Right lobe of liver (tissue), 6 donors: ENCODE measurements at regions not wholly inside any gene's neighbourhood (a gene's known extent, or its start where the extent isn't known, plus 50 kb on each side); places are given as distances from the start of the nearest gene placed in this dataset.

ENCODE experiments used
- ATAC-seq, 4 donors: fragments of 200-7000 bp; cut with Tn5 transposase; one replicate each; pipeline ENCODE4 v1.9.1; 2020; ENCODE audit warnings: mild to moderate bottlenecking in 4 of 4, moderate library complexity in 4 of 4
- DNase-seq, 3 donors: peaks; one replicate each; pipeline ENCODE4 v3.0.0-alpha.2; 2020
- H3K27ac ChIP-seq, 3 donors: fragments of 200-600 bp; one replicate each; pipeline ENCODE4 v1.8.0; 2022
- H3K27me3 ChIP-seq, 2 donors: fragments of 200-600 bp; one replicate each; pipeline ENCODE4 v1.8.0; 2022
- H3K36me3 ChIP-seq, 4 donors: fragments of 200-600 bp; sonication (generic) in 1 of 4; one replicate each; pipeline versions ENCODE4 v1.5.1 to v1.8.0; 2017 to 2022; ENCODE audit warnings: control low read depth in 1 of 4
- H3K4me1 ChIP-seq, 4 donors: fragments of 200-600 bp; sonication (generic) in 1 of 4; one replicate each; pipeline versions ENCODE4 v1.5.1 to v1.8.0; 2017 to 2022; ENCODE audit warnings: control low read depth in 1 of 4
- H3K4me3 ChIP-seq, 3 donors: fragments of 200-600 bp; one replicate each; pipeline ENCODE4 v1.8.0; 2022
- H3K9me3 ChIP-seq, 4 donors: fragments of 200-600 bp; sonication (generic) in 1 of 4; one replicate each; pipeline versions ENCODE4 v1.5.1 to v1.8.0; 2017 to 2022; ENCODE audit warnings: control low read depth in 1 of 4
- CTCF ChIP-seq, 4 donors: fragments of 200-600 bp in 3 of 4; fragments of 450-650 bp in 1 of 4; IDR thresholded peaks; one replicate each; pipeline versions ENCODE4 v1.5.1 to v1.8.0; 2016 to 2022; ENCODE audit warnings: antibody characterized with exemption in 4 of 4, mild to moderate bottlenecking in 2 of 4
- POLR2A ChIP-seq: fragments of 450-650 bp; IDR thresholded peaks from one replicate; pipeline ENCODE4 v1.6.1; 2017; ENCODE audit warnings: antibody characterized with exemption, mild to moderate bottlenecking
- WGBS: methylation state at CpG from one replicate; pipeline ENCODE4 v1.1.6; 2018; ENCODE audit warnings: low coverage, low lambda C conversion rate; ENCODE audit not compliant: insufficient coverage; ENCODE audit errors: missing lambda C conversion rate; 5-methylcytosine and 5-hydroxymethylcytosine counted together
- intact Hi-C, 2 donors: fragments of 100-400 bp; cut with DNase I; formaldehyde crosslinking; loops; one replicate each; pipeline versions ENCODE4 v1.11.2 to v1.14.1; 2022
- donor health status: DM: no; HTN: yes; CAD: no.
- donor health status: DM: no; HTN: no; CAD: no.
- donor health status: DM: no; HTN: no; CAD: no.
- donor health status: DM: no; HTN: yes; CAD: no.
- donor health status: DM: no; HTN: yes; CAD: no.

- Histone ChIP-seq H3K27me3 (peaks cover 0 to 4% of the 10 kb centered on the region in 2 donors), H3K27ac (no peak overlapping the region), H3K36me3 (no peaks in the 10 kb centered on the region), H3K9me3 (no peaks in the 10 kb centered on the region), H3K4me1 (no peaks in the 10 kb centered on the region), H3K4me3 (no peak overlapping the region)
- 47% methylated on average over 7 of the region's 7 CpGs for WGBS
- ATAC-seq (no peak), DNase-seq (no peak)
- intact Hi-C loops: no loop called here
- TF ChIP-seq POLR2A (no peak), CTCF (IDR thresholded peaks at IDR 0.05) (no peak)
Observed at GRCh38 chr22:47835726-47836125, 1073.3 kb downstream of the TBC1D22A start.

GRCh38 chr22:47826016-47826415, 1063.6 kb downstream of the TBC1D22A start:
- WGBS: 61% methylated on average over 5 of the region's 6 CpGs
- Histone ChIP-seq H3K27me3 (no peaks in the 10 kb centered on the region), H3K4me3 (no peak overlapping the region), H3K36me3 (no peaks in the 10 kb centered on the region), H3K27ac (no peak overlapping the region), H3K4me1 (no peaks in the 10 kb centered on the region), H3K9me3 (no peaks in the 10 kb centered on the region)
- ATAC-seq (no peak), DNase-seq (no peak)
- intact Hi-C loops: no loop called here
- TF ChIP-seq CTCF (IDR thresholded peaks at IDR 0.05) (no peak), POLR2A (no peak)

- WGBS: 61% methylated on average over 3 of the region's 3 CpGs
- Histone ChIP-seq H3K4me3 (no peak overlapping the region), H3K27me3 (no peaks in the 10 kb centered on the region), H3K36me3 (no peaks in the 10 kb centered on the region), H3K9me3 (no peaks in the 10 kb centered on the region), H3K27ac (no peak overlapping the region), H3K4me1 (no peaks in the 10 kb centered on the region)
- no peak for ATAC-seq
- TF ChIP-seq POLR2A (no peak), CTCF (IDR thresholded peaks at IDR 0.05) (no peak)
- intact Hi-C loops: no loop called here
- DNase-seq: no peak
Observed at GRCh38 chr22:47822422-47822821, 1060.0 kb downstream of the TBC1D22A start.

GRCh38 chr22:47818496-47818895, 1056.0 kb downstream of the TBC1D22A start:
- DNase-seq: no peak
- 48% methylated on average over 2 of the region's 9 CpGs for WGBS
- intact Hi-C loops: no loop called here

More at GRCh38 chr22:47818496-47818895, 1056.0 kb downstream of the TBC1D22A start:
- Histone ChIP-seq H3K27me3 (no peaks in the 10 kb centered on the region), H3K9me3 (no peaks in the 10 kb centered on the region), H3K4me1 (no peaks in the 10 kb centered on the region), H3K4me3 (no peak overlapping the region), H3K36me3 (no peaks in the 10 kb centered on the region), H3K27ac (no peak overlapping the region)
- TF ChIP-seq POLR2A (no peak), CTCF (IDR thresholded peaks at IDR 0.05) (no peak)
- no peak for ATAC-seq
